GM10266 (cell line): ENCODE measurements at regions not wholly inside any gene's neighbourhood (a gene's known extent, or its start where the extent isn't known, plus 50 kb on each side); places are given as distances from the start of the nearest gene placed in this dataset.

ENCODE experiments used
- DNase-seq: peaks from one replicate; pipeline ENCODE4 v3.0.0; 2012; ENCODE audit errors: extremely low spot score
- CTCF ChIP-seq: IDR thresholded peaks from 2 replicates; pipeline ENCODE4 v1.5.1; 2012; ENCODE audit warnings: mild to moderate bottlenecking, low read depth; ENCODE audit not compliant: control insufficient read depth, insufficient read depth; ENCODE audit errors: missing control alignments

- TF ChIP-seq CTCF: no peak
- no peak for DNase-seq
These were observed 153.4 kb upstream of the SDK2 start for GRCh38 chr17:73797594-73798110.

- no peak for DNase-seq
- TF ChIP-seq CTCF: no peak
These were observed 154.0 kb upstream of the SDK2 start for GRCh38 chr17:73798111-73798748.

GRCh38 chr17:73799096-73799495, 154.9 kb upstream of the SDK2 start:
- DNase-seq: no peak
- no peak for TF ChIP-seq CTCF

- DNase-seq: no peak
- no peak for TF ChIP-seq CTCF
These were observed 155.8 kb upstream of the SDK2 start for GRCh38 chr17:73799781-73800627.

GRCh38 chr17:73800893-73801292, 156.6 kb upstream of the SDK2 start:
- DNase-seq: no peak
- TF ChIP-seq CTCF: no peak

GRCh38 chr17:73801455-73802100, 157.3 kb upstream of the SDK2 start:
- no peak for DNase-seq
- no peak for TF ChIP-seq CTCF
